HG02610 (cell line): ENCODE measurements at regions not wholly inside any gene's neighbourhood (a gene's known extent, or its start where the extent isn't known, plus 50 kb on each side); places are given as distances from the start of the nearest gene placed in this dataset.

ENCODE experiments used
- ATAC-seq: cut with Tn5 transposase; IDR thresholded peaks from one replicate; pipeline ENCODE4 v1.9.1; 2021; ENCODE audit warnings: mild to moderate bottlenecking, moderate library complexity; ENCODE audit not compliant: unreplicated experiment

- ATAC-seq = no peak
These were observed 1157.7 kb upstream of the MAP3K7 start for GRCh38 chr6:91744566-91744965.

- no peak for ATAC-seq
These were observed 1156.9 kb upstream of the MAP3K7 start for GRCh38 chr6:91743756-91744155.

- ATAC-seq = no peak
These were observed 1145.1 kb upstream of the MAP3K7 start for GRCh38 chr6:91731939-91732338.

GRCh38 chr6:91730710-91731109 lies 1143.8 kb upstream of the MAP3K7 start:
- peak; percentile 69 for ATAC-seq

GRCh38 chr6:91720324-91720723 lies 1133.5 kb upstream of the MAP3K7 start:
- no peak for ATAC-seq

- ATAC-seq = peak; percentile 37
These were observed 1132.5 kb upstream of the MAP3K7 start for GRCh38 chr6:91719414-91719813.

- ATAC-seq = peak; percentile 92
These were observed 1131.3 kb upstream of the MAP3K7 start for GRCh38 chr6:91718198-91718597.

GRCh38 chr6:91717094-91717493 lies 1130.2 kb upstream of the MAP3K7 start:
- ATAC-seq = no peak

- no peak for ATAC-seq
These were observed 1129.5 kb upstream of the MAP3K7 start for GRCh38 chr6:91716361-91716760.

- ATAC-seq = no peak
These were observed 1128.4 kb upstream of the MAP3K7 start for GRCh38 chr6:91715171-91715805.

GRCh38 chr6:91713911-91714310 lies 1127.0 kb upstream of the MAP3K7 start:
- ATAC-seq = no peak

- no peak for ATAC-seq
These were observed 1124.6 kb upstream of the MAP3K7 start for GRCh38 chr6:91711518-91711917.

- ATAC-seq = no peak
These were observed 1123.5 kb upstream of the MAP3K7 start for GRCh38 chr6:91710342-91710741.

GRCh38 chr6:91708534-91708933 lies 1121.7 kb upstream of the MAP3K7 start:
- ATAC-seq = no peak

GRCh38 chr6:91705646-91706045 lies 1118.8 kb upstream of the MAP3K7 start:
- ATAC-seq = no peak

- ATAC-seq = no peak
These were observed 1117.7 kb upstream of the MAP3K7 start for GRCh38 chr6:91704531-91704930.

- ATAC-seq = peak; percentile 89
These were observed 1110.3 kb upstream of the MAP3K7 start for GRCh38 chr6:91697010-91697695.

GRCh38 chr6:91695221-91695620 lies 1108.3 kb upstream of the MAP3K7 start:
- ATAC-seq = no peak

GRCh38 chr6:91694016-91694654 lies 1107.3 kb upstream of the MAP3K7 start:
- ATAC-seq = no peak

- no peak for ATAC-seq
These were observed 1104.6 kb upstream of the MAP3K7 start for GRCh38 chr6:91691449-91691848.

- ATAC-seq = no peak
These were observed 1096.4 kb upstream of the MAP3K7 start for GRCh38 chr6:91683240-91683639.

GRCh38 chr6:91681296-91681695 lies 1094.4 kb upstream of the MAP3K7 start:
- ATAC-seq = no peak
